ELR (cell line): ENCODE measurements at regions not wholly inside any gene's neighbourhood (a gene's known extent, or its start where the extent isn't known, plus 50 kb on each side); places are given as distances from the start of the nearest gene placed in this dataset.
A peak's percentile ranks its signal among the peaks of the same experiment; 100 is the strongest.

ENCODE experiments used
- DNase-seq: peaks from one replicate; pipeline ENCODE4 v3.0.0-alpha.2; 2015; ENCODE audit warnings: low read depth

GRCh38 chr2:45068571-45069140 is 59.4 kb upstream of the SIX2 start:
- peak; percentile 45 for DNase-seq

- peak; percentile 8 for DNase-seq
Measured at GRCh38 chr2:45067859-45068570, 58.8 kb upstream of the SIX2 start.
